ENCODE measurements at regions not wholly inside any gene's neighbourhood (a gene's known extent, or its start where the extent isn't known, plus 50 kb on each side); places are given as distances from the start of the nearest gene placed in this dataset.

DNA sequence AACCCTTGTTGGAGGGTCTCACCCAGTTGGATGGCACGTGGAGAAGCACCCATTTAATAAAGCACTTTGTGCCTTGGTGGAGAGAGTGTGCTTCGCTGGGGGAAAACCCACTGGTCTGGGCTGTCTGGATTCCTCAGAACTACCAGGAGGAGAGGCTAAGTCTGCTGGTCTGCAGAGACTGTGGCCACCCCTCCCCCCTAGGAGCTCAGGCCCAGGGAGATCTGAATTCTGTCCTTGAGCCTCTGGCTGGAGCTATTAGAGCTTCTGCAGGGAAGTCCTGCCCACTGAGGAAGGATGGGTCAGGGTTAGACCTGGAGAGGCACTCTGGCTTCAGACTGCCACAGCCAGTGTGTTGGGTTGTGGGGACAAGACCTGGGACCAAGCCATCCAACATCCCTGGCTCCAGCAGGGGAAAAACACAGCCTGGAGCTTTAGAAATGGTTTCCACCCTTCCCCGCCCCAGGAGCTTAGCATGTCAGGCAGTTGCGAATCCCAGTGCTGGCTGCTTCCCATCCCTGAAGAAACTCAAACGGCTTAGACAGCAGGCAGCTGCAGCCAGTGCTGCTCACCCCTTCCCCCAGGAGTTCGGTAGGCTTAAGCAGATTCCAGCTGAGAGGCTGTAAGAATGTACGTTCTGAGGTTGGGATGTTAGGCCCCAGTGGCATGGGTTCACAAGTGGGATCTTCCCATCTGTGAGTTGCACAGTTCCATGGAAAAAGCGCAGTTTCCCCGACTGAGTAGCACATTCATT, 288.3 kb downstream of the TGFB2 start:
- FAIRE-seq (no peak), DNase-seq (ENCODE audit: low spot score) (no peak)

DNA sequence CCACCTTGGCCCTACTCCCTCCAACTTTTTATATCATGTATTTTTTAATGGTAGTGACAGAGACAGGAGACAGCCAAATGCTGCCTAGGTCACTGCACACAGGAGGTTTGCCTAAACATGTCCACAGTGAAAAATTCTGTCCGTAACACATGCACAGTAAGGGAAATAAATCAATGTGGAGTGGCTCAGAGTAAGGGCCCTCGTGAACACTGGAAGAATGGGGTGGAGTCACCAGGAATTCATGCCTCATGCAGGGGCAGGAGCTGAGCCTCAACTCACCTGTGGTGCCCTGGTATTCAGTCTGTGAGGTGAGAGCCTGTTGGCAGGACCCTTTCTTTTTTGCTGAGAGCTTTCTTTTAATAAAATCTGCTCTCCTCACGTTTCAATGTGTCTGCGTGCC, 289.1 kb downstream of the TGFB2 start:
- no peak for FAIRE-seq
- DNase-seq (ENCODE audit: low spot score): no peak

DNA sequence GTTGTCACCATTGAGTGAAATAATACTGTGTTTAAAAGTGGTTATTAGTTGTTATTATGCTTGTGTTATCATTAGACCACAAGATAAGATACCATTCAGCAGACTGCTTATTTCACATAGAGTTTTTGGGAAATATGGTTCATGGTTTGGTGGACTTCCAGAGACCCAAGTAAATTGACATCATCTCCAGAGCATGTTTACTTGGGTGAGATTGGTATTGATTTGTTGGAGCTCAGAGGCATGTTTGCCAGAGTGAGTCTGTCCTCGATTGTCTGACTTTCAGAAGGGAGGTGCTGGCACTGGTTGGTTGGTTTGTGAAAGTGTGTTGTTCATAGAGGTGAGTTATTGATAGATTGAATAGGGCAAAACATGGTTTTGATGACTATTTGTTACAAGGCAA, 291.4 kb downstream of the TGFB2 start:
- DNase-seq (ENCODE audit: low spot score) (no peak), FAIRE-seq (no peak)

DNA sequence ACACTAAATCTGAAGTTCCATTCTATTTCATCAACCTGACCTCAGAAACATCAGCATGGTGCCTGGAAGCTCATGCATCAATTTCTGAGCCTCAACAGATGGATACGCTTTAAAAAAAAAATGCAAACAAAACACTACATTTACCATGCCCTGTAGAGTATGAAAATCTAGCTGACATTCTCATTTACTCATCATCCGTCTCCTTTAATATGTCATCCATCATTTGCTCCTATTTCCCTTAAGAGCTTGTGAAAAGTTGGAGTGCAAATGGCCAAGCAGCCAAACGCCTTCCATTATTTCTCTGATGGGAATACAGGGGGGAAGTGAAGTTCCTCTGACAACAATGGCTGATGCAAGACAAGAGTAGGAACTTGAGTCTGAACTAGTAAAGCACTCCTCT, 295.0 kb downstream of the TGFB2 start:
- FAIRE-seq (no peak), DNase-seq (ENCODE audit: low spot score) (no peak)

DNA sequence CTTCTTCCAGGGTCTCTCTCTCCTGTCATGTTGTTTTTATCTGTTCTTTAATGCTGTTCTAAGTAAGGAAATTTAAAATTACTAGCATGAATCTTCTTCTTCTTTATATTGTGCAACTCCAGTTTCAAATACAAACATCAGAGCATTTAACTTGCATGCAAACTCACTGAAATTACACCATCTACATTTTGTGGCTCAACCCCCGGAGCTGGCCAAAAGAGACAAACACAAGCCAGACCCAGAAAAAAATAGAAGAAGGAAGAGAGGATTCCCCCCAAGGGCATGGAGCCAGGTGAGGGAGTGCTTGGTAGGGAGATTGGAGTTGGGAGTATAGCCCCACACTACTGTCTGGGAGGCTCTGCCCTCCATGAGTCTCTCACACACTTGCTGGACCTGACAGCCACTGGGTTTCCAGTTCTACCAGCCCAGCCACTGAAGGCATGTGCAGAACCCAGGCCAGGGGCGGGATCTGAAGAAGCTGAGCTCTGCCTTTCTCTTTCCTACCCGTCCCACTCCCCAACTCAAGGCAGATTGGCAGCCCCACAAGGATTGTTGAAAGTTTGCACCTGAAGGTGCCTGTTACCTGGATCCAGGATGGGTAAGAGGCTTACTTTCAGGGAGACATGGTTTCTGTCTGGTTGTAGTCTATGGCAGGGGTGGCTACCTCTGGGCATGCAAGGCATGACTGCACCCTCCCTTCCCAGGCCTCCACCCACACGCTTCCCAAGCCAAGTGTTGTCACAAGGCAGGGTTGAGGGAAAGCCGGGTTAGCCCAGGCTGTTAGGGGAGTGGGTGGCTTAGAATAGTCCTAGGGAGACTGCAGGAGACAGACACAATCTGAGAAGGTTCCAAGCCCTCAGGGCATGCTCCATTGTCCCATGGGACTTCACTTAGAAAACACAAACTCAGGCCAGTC, 297.2 kb downstream of the TGFB2 start:
- DNase-seq (ENCODE audit: low spot score): no peak
- FAIRE-seq: no peak

DNA sequence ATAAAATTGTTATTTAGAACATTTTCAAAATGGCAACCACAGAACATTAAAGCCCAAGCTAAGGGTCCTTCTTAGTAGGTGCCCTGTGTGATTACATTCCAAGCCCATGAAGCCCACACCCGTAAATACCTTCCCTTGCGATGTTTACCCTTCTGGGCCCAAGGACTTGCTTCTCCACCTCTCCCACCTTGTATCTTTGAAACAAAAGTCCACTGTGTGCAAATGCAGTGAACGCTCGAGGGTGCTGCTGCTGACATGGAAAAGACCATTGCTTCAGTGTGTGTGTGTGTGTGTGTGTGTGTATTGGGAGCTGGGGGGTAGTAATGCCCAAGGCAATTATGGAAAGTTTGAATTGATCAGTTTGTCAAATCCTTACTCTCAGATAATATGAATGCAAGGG, 298.1 kb downstream of the TGFB2 start:
- no peak for DNase-seq (ENCODE audit: low spot score)
- FAIRE-seq: no peak

- no peak for FAIRE-seq
- DNase-seq (ENCODE audit: low spot score): no peak
These were observed 298.8 kb downstream of the TGFB2 start for GRCh38 chr1:218643926-218644325.

DNA sequence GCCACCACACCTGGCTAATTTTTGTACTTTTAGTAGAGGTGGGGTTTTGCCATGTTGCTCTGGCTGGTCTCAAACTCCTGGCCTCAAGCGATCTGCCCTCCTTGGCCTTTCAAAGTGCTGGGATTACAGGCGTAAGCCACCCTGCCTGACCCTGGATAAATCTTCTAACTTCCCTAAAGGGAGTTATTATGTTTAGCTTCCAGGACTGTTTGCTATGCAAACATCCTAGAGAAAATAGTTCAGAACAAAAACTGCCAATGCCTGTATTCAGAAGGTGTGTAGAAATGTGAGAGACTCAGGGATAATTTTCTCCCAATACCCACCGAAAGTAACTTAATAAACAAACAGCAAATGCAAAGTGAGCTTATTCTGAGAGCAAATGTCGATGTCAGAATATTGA, 301.2 kb downstream of the TGFB2 start:
- no peak for FAIRE-seq
- no peak for DNase-seq (ENCODE audit: low spot score)

DNA sequence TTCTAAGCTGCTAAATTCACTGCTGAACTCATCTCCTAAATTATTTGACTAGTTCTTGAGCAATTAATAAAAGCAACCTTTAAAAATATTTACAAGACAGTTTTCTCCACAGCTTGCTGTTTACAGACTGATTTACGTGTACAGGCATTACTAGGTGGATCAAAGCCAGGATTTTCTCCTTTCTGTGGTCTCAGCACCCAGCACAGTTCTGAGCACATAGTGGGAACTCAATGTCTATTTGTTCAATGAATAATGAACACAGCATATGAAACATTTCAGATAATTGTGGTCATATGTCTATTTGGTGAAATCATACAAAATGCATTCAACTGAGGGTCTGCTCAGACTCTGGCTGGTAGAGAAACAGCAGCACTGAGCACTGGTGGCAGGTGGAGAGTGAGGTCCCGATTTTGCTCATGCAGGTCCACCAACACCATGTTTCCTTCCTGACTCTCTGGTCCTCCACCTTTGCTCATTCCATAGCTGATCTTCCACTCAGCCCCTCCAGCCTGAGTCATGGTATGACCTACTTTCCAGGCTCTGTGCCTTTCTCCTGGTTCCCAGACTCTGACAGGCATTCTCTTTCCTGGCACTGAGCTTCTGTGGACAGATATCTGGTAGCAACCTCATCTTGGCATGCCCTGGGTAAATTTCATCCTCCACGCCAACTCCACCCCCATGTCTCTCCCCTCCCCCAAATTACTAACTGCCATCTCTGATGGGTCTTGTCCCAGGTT, 311.3 kb downstream of the TGFB2 start:
- DNase-seq (ENCODE audit: low spot score): peak; percentile 72
- FAIRE-seq: peak; percentile 38

GRCh38 chr1:218658269-218658668, 313.1 kb downstream of the TGFB2 start:
- DNase-seq (ENCODE audit: low spot score) (peak; percentile 78), FAIRE-seq (no peak)

- peak; percentile 100 for FAIRE-seq
- DNase-seq (ENCODE audit: low spot score): peak; percentile 100
These were observed 313.8 kb downstream of the TGFB2 start for GRCh38 chr1:218658899-218659298.

DNA sequence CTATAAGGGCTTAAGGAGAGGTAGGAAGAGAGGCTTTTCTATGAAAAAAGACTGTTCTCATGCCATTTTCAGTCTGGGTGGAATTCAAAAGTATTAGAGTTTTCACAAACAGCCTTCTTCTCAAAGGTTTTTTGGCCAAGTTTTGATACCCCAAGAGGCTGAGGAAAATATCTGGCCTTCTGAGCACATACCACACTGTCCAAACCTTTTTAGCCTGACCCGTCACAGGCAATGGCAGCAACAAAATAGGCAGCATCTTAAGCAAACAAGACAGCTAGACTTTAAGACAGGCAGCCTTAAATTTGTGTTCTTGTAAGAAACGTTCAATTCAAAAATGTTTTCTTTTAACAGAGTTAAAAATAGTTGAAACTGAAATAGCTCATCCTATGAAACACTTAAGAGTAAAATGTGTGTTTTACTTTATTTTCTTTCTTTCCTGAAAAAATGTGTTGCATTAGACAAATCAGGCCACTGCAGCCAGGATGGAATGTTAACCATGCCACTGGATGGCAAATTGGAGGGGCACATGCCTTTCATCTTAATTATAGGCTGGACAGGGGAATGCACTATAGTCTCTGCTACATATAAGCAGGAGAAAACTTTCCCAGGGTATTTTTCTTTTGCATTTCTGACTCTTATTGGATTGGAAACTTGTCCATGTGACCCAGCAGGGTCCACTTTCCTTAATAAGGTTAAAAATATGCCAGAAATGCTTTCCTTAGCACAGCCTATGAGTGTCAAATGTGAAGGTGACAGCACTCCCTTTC, 315.0 kb downstream of the TGFB2 start:
- FAIRE-seq (no peak), DNase-seq (ENCODE audit: low spot score) (peak; percentile 77)

DNA sequence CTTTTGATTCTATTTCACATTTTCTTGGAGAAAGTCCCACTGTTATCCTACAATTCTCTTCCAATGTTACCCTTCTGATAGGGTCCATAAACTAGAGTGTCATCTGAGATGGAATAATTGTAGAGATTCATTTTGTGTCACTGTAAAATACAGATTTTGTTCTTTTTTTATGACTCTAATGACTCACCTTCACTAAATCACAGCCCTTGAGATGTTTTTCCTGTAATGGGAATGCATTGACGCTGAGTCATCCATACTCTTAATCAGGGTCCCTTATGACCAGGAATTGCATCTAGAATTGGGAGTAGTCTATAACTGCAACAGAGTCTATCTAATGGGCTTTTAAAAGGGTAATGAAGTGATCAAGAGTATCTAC, 315.5 kb downstream of the TGFB2 start:
- FAIRE-seq: peak; percentile 95
- peak; percentile 87 for DNase-seq (ENCODE audit: low spot score)

GRCh38 chr1:218661411-218661810, 316.3 kb downstream of the TGFB2 start:
- DNase-seq (ENCODE audit: low spot score): no peak
- FAIRE-seq: no peak

DNA sequence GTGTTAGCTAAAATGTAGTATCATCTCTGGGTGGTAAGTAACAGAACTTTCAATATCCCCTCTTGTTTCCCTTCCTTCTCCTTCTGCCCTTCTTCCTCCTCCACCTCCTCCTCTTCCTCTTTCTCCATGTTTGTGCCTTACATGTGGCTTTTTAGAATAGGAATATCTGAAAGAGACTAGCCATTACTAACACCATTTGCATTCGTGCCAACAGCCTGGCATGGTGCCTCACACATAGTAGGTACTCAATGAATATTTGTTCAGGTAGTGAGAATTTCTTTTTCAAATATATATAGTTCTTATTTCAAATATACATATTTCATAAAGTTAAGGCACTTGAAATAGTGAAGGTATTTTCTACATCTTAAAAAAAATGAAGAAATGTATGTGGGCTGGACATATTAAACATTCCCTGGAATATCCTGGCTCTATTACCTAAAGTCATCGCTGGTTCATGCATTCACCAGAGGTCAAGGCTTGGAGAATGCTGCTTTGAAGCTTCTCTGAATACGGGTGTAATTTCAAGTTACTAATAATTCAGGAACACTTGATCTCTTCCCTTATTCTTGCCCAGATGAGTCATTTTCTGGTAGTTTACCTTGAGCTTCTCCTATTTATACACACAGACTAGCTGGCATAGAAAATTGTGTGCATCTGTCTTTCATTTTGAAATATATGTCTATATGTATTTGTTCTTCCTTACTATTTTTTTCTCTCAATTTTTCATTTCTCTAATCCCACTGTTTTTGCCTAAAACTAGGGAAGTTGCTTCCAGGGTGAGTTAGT, 319.4 kb downstream of the TGFB2 start:
- peak; percentile 57 for DNase-seq (ENCODE audit: low spot score)
- FAIRE-seq: peak; percentile 87

DNA sequence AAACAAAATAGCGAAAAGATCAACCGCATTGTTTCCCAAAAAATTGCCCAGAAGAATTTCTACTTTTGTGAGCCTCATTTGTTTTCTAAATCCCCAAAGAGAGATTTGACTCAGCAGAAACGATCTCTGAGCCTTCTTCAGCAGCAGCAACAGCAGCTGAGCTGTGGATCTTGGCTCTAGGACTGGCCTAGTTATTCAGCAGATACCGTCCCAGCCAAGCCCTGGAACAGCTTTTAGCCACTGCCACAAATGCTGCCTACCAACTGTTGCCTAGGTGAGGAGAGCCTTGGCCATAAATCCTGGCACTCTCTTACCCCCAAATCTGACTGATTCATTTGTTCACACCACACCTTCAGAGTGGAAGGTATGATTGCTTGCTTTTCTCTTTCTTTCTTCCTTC, 320.1 kb downstream of the TGFB2 start:
- peak; percentile 34 for DNase-seq (ENCODE audit: low spot score)
- FAIRE-seq: no peak

- no peak for FAIRE-seq
These were observed 321.1 kb downstream of the TGFB2 start for GRCh38 chr1:218666263-218666662.

DNA sequence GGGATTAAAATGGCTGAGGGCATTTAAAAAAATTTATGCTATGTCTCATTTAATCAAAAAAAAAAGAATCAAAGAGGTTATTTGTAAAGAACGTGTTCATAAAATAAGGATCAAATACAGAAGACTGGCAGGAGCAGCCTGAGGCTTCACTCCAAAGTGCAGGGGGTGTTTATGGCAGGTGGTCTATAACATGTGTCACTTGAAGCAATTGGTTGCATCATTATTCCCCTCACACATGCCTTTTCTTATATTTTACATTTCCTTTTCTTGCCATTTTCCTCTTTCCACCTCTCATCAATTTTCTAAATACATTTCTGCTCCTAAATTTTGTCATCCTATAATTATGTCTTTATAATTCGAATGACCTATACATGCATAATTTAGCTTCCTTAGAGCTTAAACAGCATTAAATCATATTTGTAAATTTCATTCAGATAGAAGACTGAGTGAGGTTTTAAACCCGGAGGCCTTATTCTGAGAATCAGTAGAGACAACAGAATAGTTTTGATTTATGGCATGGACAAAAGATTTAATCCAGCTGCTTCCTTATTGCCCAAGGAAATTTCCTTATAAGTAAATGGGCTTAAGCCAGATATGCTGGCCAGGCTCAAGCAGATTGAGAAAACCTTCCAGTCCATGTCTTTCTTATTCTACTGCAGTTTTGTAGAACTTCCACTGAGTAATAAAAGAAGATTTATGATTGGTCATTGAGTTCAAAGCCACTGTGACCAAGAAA, 322.8 kb downstream of the TGFB2 start:
- DNase-seq (ENCODE audit: low spot score) (no peak), FAIRE-seq (no peak)

More at GRCh38 chr1:218666263-218666662, 321.1 kb downstream of the TGFB2 start:
- DNase-seq (ENCODE audit: low spot score): peak; percentile 28

GRCh38 chr1:218669431-218669830, 324.3 kb downstream of the TGFB2 start:
- DNase-seq (ENCODE audit: low spot score): no peak
- FAIRE-seq: no peak

DNA sequence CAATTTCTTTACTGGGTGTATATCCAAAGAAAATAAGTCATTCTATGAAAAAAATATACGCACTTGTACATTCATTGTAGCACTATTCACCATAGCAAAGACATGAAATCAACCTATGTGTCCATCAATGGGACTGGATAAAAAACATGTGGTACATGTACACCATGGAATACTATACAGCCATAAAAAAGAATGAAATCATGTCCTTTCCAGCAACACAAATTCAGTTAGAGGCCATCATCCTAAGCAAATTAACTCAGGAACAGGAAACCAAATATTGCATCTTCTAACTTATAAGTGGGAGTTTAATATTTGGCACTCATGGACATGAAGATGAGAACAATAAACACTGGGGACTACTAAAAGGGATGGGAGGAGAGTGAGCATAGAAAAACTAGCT, 325.7 kb downstream of the TGFB2 start:
- DNase-seq (ENCODE audit: low spot score) (no peak), FAIRE-seq (no peak)
